ENCODE measurements at regions not wholly inside any gene's neighbourhood (a gene's known extent, or its start where the extent isn't known, plus 50 kb on each side); places are given as distances from the start of the nearest gene placed in this dataset.

DNA sequence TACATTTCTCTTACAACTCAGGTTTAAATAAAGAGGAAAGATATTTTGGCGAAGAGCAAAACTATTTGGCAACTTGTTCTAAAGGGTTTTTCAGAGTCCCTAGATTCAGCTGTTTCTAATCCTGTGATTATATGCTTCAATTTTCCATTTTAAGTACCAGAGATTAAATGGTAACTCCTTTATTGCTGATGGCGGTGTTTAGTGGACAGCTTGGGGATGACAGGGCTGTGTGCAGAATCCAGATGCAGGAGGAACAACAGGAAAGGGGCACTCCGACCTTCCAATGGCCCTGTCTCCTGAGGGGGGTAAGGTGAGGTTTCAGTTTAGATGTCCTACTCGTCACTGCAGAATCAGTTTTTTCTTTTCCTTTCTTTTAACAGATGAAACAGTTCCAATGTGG lies 405.0 kb downstream of the PDCD6IP start:
- Histone ChIP-seq H3F3A (ENCODE audit: insufficient read depth, low read length, poor library complexity, severe bottlenecking) (no peaks in the 10 kb centered on the region), H3K27me3 (ENCODE audit: insufficient read depth, low read depth, low read length) (no peaks in the 10 kb centered on the region), H3K4me3 (ENCODE audit: low read length) (no peak overlapping the region), H2AFZ (ENCODE audit: low read depth, low read length) (no peak overlapping the region), H3K27ac (ENCODE audit: low read length) (no peak overlapping the region), H3K9me3 (ENCODE audit: low read length) (no peaks in the 10 kb centered on the region), H3K36me3 (ENCODE audit: insufficient read depth, low read length) (no peaks in the 10 kb centered on the region), H3K79me2 (replicated peaks; ENCODE audit: insufficient read depth, low read length) (no peaks in the 10 kb centered on the region), H3K9ac (ENCODE audit: low read length) (no peak overlapping the region), H3K9me2 (ENCODE audit: insufficient read depth, low read length) (no peaks in the 10 kb centered on the region), H4K20me1 (ENCODE audit: insufficient read depth) (no peaks in the 10 kb centered on the region), H3K4me2 (ENCODE audit: low read length) (no peak overlapping the region)
- TF ChIP-seq EZH2 (IDR thresholded peaks at IDR 0.05; ENCODE audit: borderline replicate concordance, insufficient read depth, low read length, poor library complexity, severe bottlenecking) (no peak), SMC3 (conservative IDR thresholded peaks at IDR 0.05; ENCODE audit: poor library complexity) (no peak), TAF1 (IDR thresholded peaks at IDR 0.05; ENCODE audit: low read depth) (no peak), EP300 (conservative IDR thresholded peaks at IDR 0.05; ENCODE audit: poor library complexity, severe bottlenecking) (no peak), MXI1 (conservative IDR thresholded peaks at IDR 0.05; ENCODE audit: poor library complexity, severe bottlenecking) (no peak), POLR2AphosphoS5 (IDR thresholded peaks at IDR 0.05) (no peak), RAD21 (conservative IDR thresholded peaks at IDR 0.05) (no peak)
- TF ChIP-seq, protein P1, sequence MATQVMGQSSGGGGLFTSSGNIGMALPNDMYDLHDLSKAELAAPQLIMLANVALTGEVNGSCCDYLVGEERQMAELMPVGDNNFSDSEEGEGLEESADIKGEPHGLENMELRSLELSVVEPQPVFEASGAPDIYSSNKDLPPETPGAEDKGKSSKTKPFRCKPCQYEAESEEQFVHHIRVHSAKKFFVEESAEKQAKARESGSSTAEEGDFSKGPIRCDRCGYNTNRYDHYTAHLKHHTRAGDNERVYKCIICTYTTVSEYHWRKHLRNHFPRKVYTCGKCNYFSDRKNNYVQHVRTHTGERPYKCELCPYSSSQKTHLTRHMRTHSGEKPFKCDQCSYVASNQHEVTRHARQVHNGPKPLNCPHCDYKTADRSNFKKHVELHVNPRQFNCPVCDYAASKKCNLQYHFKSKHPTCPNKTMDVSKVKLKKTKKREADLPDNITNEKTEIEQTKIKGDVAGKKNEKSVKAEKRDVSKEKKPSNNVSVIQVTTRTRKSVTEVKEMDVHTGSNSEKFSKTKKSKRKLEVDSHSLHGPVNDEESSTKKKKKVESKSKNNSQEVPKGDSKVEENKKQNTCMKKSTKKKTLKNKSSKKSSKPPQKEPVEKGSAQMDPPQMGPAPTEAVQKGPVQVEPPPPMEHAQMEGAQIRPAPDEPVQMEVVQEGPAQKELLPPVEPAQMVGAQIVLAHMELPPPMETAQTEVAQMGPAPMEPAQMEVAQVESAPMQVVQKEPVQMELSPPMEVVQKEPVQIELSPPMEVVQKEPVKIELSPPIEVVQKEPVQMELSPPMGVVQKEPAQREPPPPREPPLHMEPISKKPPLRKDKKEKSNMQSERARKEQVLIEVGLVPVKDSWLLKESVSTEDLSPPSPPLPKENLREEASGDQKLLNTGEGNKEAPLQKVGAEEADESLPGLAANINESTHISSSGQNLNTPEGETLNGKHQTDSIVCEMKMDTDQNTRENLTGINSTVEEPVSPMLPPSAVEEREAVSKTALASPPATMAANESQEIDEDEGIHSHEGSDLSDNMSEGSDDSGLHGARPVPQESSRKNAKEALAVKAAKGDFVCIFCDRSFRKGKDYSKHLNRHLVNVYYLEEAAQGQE (IDR thresholded peaks at IDR 0.05; ENCODE audit: borderline replicate concordance) = no peak
- TF ChIP-seq, protein P2, sequence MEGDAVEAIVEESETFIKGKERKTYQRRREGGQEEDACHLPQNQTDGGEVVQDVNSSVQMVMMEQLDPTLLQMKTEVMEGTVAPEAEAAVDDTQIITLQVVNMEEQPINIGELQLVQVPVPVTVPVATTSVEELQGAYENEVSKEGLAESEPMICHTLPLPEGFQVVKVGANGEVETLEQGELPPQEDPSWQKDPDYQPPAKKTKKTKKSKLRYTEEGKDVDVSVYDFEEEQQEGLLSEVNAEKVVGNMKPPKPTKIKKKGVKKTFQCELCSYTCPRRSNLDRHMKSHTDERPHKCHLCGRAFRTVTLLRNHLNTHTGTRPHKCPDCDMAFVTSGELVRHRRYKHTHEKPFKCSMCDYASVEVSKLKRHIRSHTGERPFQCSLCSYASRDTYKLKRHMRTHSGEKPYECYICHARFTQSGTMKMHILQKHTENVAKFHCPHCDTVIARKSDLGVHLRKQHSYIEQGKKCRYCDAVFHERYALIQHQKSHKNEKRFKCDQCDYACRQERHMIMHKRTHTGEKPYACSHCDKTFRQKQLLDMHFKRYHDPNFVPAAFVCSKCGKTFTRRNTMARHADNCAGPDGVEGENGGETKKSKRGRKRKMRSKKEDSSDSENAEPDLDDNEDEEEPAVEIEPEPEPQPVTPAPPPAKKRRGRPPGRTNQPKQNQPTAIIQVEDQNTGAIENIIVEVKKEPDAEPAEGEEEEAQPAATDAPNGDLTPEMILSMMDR (IDR thresholded peaks at IDR 0.05; ENCODE audit: poor library complexity, severe bottlenecking) = no peak

GRCh38 chr3:34207002-34207401 lies 408.6 kb downstream of the PDCD6IP start:
- Histone ChIP-seq H3K9ac (ENCODE audit: low read length) (no peak overlapping the region), H3K9me3 (ENCODE audit: low read length) (no peaks in the 10 kb centered on the region), H3K9me2 (ENCODE audit: insufficient read depth, low read length) (no peaks in the 10 kb centered on the region), H3K27ac (ENCODE audit: low read length) (no peak overlapping the region), H4K20me1 (ENCODE audit: insufficient read depth) (no peaks in the 10 kb centered on the region), H3F3A (ENCODE audit: insufficient read depth, low read length, poor library complexity, severe bottlenecking) (no peaks in the 10 kb centered on the region), H2AFZ (ENCODE audit: low read depth, low read length) (no peak overlapping the region), H3K4me2 (ENCODE audit: low read length) (no peak overlapping the region), H3K79me2 (replicated peaks; ENCODE audit: insufficient read depth, low read length) (no peaks in the 10 kb centered on the region), H3K36me3 (ENCODE audit: insufficient read depth, low read length) (no peaks in the 10 kb centered on the region), H3K4me3 (ENCODE audit: low read length) (no peak overlapping the region), H3K27me3 (ENCODE audit: insufficient read depth, low read depth, low read length) (no peaks in the 10 kb centered on the region)
- TF ChIP-seq POLR2AphosphoS5 (IDR thresholded peaks at IDR 0.05) = no peak
- TF ChIP-seq MXI1 (conservative IDR thresholded peaks at IDR 0.05; ENCODE audit: poor library complexity, severe bottlenecking) = no peak
- TF ChIP-seq TAF1 (IDR thresholded peaks at IDR 0.05; ENCODE audit: low read depth) = no peak
- TF ChIP-seq EZH2 (IDR thresholded peaks at IDR 0.05; ENCODE audit: borderline replicate concordance, insufficient read depth, low read length, poor library complexity, severe bottlenecking) = no peak
- TF ChIP-seq RAD21 (conservative IDR thresholded peaks at IDR 0.05) = no peak
- no peak for TF ChIP-seq SMC3 (conservative IDR thresholded peaks at IDR 0.05; ENCODE audit: poor library complexity)
- TF ChIP-seq, protein P1 (IDR thresholded peaks at IDR 0.05; ENCODE audit: borderline replicate concordance) = no peak
- TF ChIP-seq, protein P2 (IDR thresholded peaks at IDR 0.05; ENCODE audit: poor library complexity, severe bottlenecking) = no peak
- no peak for TF ChIP-seq EP300 (conservative IDR thresholded peaks at IDR 0.05; ENCODE audit: poor library complexity, severe bottlenecking)

Data from neural cell (in vitro differentiated cells).